ENCODE measurements at regions not wholly inside any gene's neighbourhood (a gene's known extent, or its start where the extent isn't known, plus 50 kb on each side); places are given as distances from the start of the nearest gene placed in this dataset.

- no peak for TF ChIP-seq ZNF462 (CRISPR knock-in tag; IDR thresholded peaks at IDR 0.05)
Observed at GRCh38 chr6:165940366-165940765, 227.3 kb downstream of the TBXT start (continued).

GRCh38 chr6:165939601-165940290, 227.9 kb downstream of the TBXT start:
- Mint-ChIP-seq H3K9me3 (peaks cover 7% of the 10 kb centered on the region; the same call in 2 of the 3 replicates), H3K27ac (no peak overlapping the region), H3K27me3 (ENCODE audit: insufficient read depth, low read depth, poor library complexity) (peaks cover 8% of the 10 kb centered on the region), H3K4me1 (no peaks in the 10 kb centered on the region), H3K36me3 (ENCODE audit: low read depth) (no peaks in the 10 kb centered on the region), H3K4me3 (no peak overlapping the region)
- Histone ChIP-seq H3F3A (replicated peaks; ENCODE audit: low read depth) (no peaks in the 10 kb centered on the region), H4K20me1 (replicated peaks; ENCODE audit: insufficient read depth) (no peaks in the 10 kb centered on the region), H3K4me3 (no peak overlapping the region), H3K4me1 (ENCODE audit: insufficient read depth) (no peaks in the 10 kb centered on the region), H3K9me2 (ENCODE audit: insufficient read depth) (peaks cover 12% of the 10 kb centered on the region), H3K79me2 (replicated peaks; ENCODE audit: insufficient read depth) (no peaks in the 10 kb centered on the region), H3K4me2 (no peak overlapping the region), H3K27me3 (ENCODE audit: insufficient read depth) (no peaks in the 10 kb centered on the region), H3K27ac (ENCODE audit: low read depth) (no peak overlapping the region), H3K36me3 (ENCODE audit: insufficient read depth) (no peaks in the 10 kb centered on the region), H2AFZ (peak overlapping the region; percentile 69; the same call in 1 of the 2 replicates)
- DNase-seq (ENCODE audit: low spot score) (peak; percentile 10), ATAC-seq (peak; percentile 41)
- TF ChIP-seq ETS1 (IDR thresholded peaks at IDR 0.05): no peak
- TF ChIP-seq NANOG (IDR thresholded peaks at IDR 0.05; ENCODE audit: borderline replicate concordance): no peak

All from GM23338 (cell line).